Stimulated activated CD4-positive, alpha-beta T cell treated with anti-CD3 and anti-CD28 coated beads, Interleukin-4, amount 100 ng/mL, for 1 hour (primary cell): ENCODE measurements at regions not wholly inside any gene's neighbourhood (a gene's known extent, or its start where the extent isn't known, plus 50 kb on each side); places are given as distances from the start of the nearest gene placed in this dataset.
"Not testable (repeated sequence)": the region's sequence is repeated elsewhere in the genome, so short reads cannot be mapped to it uniquely, and the experiment has no call there.

Source experiments
- DNase-seq: peaks from one replicate; pipeline ENCODE4 v3.0.0-alpha.2; 2020

DNA sequence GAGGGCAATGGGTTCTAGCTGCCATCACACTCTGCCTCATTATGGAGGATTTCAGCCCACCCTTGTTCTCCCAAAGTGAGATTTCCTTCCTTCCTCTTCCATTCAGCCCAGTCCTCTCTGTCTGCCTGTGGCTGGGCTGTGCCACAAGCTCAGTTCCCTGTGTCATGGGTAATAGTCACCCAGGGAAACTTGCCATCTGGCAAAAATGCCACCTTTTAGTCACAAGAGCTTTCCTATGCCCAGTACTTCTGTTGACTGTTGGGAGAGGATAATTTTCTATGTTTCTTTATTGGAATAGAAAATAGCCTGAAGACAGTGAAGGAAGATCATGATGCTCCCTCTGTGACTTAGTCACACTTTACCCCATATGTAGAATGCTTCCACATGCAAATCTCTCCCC is 71.4 kb downstream of the TLR4 start:
- no peak for DNase-seq

DNA sequence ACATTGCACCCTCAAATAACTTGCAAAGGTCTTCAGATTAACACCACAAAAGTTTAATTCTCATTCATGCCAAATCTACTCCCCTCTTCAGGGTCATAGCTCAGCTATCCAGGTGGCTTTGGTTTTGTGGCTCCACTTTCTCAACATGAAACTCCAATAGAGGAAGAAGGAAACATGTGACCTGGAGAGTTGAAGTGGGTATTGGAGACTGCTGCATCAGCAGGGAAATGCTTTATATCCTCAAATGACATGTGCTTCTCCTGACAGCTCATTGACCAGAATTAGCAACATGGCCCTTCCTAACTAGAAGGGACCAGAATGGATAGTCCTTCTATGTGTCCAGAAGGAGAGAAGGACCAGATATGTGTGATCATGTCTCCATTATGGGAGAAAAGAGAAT is 73.6 kb downstream of the TLR4 start:
- no peak for DNase-seq

DNA sequence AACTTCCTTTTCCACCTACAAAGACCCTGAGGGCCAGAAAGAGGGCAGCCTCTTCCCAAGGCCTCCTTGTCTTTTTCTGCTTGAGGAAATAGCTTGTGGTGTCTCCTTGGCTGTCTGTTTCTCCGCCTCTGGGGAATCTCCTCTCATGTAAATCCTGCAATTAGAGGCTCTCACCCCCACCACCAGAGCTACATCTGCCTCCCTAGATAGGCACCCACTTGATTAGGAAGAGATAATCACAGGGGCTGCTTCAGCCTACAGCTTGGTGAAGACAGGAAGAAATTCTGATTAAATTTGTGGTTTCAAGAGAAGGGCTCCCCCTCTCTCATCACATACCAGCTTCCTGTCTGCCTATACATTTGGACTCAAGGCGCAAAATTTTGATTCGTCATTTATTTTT is 75.6 kb downstream of the TLR4 start:
- no peak for DNase-seq

DNA sequence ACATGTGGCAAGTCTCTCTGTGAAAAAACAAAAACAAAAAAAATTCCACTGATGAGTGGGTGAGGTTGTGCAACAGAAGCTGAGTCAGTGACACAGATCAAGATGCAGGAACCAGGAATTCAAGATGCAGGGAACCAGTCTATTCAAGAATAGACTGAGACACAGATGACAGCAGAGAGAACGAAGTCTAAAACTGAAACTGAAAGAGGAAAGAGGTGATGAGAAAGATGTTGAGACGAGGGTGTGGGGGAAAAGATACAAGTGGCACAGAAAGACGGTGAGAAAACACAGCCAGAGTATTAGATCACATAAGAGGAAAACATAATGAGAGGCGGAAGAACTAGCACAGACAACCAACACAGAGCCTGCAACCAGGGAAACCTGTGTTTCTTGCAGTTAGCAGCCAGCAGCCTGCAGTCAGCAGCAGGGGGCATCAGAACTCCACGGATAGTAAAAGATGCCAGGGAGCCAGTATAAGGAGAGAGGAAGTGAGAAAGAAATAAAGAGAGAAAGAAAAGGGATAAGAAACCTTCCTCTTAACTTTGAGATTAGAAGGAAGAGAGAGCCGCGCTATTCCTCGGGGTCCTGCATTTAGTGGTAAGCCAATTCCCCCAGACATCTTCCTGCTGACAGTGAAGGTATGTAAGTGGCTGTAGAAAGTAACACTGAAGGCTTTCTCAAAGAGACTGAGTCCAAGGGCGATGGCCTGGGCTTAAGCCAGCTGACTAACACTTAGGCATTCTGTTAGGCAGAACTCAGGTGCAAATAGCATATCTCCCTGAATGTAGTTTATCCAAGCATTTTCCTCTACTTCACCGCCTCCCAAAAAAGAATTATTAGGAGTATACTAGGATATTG is 79.0 kb downstream of the TLR4 start:
- DNase-seq = peak; percentile 39

DNA sequence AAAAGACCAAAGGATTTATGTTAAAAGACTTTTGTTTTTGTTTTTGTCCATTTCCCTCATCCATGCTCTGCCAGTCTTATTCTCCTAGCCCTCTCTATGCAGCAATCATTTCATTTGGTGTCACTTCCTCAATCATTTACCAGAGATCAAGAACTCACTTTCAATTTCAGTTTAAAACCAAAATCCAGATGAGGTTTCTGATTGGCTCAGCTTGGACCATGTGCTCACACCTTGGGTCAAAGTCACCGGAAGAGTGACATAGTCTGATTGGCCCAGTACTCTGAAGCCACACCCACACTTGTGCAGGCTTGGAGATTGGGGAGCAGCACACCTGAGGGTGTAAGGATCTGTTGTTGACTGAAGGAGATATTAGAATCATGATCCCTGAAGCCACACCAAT is 79.6 kb downstream of the TLR4 start:
- DNase-seq = no peak

DNA sequence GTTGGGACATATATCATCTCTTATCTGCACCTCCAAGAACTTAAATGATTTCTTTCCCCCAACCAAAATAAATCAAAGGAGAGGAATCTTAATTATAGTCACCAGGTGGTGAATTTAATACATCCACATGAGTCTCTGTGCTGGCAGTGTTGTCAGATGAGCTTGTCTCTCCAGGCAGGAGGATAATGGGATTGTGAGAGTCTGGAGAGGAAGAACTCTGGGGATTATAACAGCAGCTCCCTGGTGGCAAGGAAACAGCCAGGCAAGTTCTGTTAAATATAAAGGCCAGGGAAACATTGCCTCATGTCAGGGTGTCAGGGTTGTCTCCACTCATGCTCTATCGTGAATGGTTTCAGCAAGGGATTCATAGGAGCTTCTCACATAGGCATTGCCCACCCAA is 80.8 kb downstream of the TLR4 start:
- DNase-seq = no peak

DNA sequence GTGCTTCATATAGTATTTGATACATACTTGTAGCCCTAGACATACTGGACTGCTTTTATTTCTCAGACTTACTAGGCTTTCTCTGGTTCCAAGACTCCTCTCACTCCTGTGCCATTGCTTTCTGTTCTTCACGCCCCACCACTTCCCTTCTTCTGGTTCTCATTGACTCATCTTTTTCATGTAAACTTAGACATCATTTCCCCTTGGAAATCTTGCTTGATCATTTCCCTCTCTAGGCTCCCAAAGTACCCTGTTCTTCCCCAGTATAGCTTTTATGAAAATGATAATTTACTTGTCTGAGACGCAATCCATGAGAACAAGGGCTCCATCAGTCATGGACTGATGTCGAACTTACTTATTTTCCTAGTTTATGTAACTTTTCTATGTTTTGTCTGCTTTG is 83.5 kb downstream of the TLR4 start:
- no peak for DNase-seq

DNA sequence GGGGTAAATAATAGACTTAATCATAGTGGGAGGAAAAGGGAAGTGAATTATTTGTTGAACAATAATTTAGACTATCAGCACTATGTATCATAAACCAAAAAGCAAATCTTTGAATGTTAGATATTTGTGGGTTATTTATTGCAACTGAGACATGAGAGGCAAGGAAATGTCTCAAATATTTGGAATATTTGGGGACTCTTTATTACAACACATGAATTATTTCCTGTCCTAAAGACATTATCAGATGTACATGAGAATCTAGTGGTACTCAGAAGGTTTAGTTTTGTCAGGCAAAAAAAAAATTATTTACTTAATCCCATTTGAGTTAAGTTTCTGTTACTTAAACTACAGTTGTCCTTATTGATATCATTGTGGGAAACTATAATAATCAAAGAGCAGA is 91.1 kb downstream of the TLR4 start:
- DNase-seq = no peak

DNA sequence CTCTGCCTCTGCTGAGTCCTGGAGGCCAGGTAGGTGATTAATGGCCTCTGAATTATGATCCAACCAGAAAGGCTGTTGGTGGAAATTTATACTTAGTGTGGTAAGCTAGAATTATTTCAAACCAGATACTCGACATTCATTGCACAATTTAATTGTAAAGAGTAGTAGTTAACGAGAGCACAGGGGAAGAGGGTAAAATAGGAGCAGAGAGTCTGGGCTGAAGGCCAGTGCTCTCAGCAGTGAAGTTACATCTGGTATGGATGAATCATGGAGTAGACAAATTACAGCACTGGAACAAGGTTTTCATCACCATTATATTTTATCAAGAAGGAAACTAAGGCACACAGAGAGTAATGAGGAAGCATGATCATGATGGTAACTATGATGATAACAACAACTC is 92.5 kb downstream of the TLR4 start:
- DNase-seq = no peak

DNA sequence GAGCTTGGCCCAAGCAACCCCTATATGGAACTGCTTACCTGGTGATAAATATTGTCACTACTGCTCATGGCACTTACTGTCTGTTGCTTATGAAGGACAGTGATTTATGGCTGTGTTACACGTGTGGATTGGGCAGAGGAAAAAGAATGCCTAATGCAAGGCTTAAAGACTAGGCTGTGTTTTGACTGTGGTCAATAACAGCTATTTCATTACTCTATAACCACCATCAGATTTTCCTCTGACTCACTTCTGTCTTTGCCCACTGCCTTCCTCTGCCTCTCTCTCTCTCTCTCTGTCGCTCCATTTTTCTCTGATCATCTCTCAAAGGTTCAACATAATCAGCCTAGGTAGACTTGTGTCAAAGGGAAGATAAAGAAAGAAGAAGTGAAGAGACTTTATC is 96.2 kb downstream of the TLR4 start:
- no peak for DNase-seq

DNA sequence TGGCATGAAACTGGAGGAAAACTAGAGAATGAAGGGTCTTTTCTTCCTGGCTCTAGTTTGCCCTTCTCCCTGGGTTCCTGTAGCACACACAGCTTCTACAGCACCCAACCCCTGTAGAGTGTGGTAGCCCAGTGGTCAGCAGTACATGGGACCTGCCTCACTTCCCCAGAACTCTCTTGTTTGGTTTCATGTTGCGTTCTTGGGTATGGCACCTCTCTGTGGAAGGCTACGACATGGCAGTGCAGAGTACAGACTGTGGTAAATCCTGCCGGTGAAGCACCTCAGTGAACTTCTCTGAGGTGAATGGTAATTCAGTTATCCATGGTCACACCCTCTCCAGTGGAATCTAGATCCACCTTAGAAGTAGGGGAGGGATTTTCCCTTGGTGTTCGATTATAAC is 105.5 kb downstream of the TLR4 start:
- DNase-seq = no peak

DNA sequence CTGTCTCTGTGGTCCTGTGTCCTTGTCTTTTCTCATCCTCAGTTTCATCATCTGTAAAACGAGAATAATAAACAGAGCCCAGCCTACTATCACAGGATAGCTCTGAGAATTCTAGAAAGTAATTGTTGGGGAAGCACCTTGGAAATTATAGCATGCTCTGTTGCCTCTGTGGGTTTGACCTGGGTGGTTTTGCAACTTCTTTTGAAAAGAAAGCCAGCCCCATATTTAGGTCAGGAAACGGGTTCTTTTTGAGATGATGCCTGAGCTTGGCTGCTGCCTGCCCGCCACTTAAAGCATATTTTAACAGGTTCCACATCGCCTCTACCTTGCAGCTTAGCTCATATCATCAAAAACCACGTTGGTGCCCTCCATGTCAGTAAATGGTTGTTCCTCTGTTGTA is 111.1 kb downstream of the TLR4 start:
- no peak for DNase-seq

DNA sequence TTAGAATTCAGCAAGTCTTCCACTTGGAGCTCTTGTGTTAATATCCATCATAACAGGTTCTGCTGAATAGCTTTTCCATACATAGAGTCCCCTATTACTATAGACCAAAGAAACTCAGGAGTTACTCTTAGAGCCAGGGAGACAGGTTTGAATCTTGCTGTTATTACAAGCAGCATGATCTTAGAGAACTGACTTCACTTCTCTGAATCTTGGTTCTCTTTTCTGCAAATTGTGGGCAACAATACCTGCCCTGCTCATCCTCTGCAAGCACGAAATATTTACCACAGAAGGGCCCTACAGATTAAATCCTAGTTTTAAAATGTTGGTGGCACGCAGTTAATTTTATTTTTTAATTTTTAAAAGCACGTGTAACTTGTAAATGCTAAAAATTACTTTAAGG is 111.7 kb downstream of the TLR4 start:
- DNase-seq = no peak

DNA sequence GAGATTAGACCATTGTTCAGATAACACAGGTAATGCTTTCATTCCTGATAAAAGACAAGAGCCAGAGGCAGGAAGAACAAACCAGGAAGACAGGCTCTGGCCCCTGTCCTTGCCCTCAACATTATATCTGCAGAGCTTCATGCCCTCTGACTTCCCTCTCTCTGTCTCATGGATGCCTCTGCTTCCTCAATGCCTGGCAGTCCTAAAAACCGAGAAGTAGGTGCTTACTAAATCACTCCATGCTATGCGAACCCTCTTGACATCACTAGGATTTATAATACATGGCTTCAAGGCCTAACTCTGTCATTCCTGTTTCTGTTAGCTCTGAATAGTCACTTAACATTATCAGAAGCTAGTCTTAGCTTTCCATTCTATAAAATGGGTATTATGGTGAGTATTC is 117.8 kb downstream of the TLR4 start:
- DNase-seq = no peak

DNA sequence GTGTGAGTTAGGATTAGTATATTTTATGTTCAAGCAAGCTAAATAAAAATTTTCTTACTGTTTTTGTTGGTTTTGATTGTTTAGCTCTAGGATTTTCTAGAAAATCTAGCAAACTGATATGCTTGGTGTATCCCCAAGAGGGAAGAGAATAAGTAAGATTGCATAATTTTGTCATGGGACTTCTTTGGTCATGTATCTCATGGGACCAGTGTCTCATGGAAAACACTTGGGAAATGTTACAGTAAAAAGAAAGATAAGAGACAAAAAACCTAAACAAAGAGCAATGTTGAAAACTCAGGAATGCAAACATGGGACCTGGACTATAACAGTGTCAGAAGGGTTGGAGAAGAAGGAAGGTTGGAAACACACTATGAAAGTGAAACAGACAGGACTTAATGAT is 119.4 kb downstream of the TLR4 start:
- no peak for DNase-seq

DNA sequence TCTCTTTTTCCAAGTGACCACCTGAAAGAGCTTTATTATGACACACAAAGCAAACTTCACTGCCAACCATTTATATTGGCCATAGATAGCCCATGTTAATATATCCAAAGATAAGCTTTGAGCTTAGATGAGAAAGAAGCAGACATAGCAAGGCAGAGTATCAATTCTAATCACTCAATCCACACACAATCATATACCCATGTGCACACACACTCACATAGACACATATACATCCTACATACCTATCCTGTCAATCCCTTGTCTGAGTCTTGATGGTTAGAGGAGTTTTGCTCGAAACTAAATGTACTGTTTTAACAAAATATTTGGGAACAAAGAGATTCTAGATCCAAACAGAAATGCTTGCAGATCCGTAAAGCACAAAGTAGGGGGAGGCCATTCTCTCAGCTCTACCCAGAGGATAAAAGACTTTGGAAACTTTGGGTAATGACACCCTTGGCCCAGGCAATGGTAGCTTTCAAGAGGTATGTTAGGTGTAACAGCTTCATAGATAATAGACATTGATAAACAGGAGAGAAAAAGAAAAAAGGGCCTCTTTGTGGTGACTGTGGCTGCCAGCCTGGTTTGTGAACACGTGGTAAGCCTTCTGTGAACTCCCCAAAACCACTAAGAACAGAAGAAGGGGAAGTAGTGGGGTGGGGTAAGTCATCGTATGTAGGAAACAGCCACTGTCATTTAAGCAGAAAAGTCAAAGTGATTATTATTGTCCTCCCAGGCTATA is 121.6 kb downstream of the TLR4 start:
- DNase-seq = peak; percentile 15

DNA sequence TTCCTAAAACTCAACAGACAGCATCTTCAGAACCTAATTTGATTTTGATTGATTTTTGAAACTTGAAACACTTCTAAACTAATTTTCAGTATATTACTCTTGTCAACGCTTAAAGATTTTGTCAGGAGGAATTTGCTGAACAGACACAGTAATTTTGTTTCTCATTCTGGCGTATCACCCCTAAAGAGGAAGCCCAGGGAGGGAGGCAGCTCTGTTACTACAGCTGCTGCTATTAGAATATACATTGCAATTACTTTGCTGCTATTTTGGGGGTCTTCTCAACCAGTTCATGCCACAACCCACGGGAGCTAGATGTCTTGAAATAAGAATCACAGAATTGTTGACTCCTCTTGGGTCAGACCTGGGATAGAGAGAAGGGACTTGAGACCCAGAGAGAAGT is 122.6 kb downstream of the TLR4 start:
- DNase-seq = no peak

DNA sequence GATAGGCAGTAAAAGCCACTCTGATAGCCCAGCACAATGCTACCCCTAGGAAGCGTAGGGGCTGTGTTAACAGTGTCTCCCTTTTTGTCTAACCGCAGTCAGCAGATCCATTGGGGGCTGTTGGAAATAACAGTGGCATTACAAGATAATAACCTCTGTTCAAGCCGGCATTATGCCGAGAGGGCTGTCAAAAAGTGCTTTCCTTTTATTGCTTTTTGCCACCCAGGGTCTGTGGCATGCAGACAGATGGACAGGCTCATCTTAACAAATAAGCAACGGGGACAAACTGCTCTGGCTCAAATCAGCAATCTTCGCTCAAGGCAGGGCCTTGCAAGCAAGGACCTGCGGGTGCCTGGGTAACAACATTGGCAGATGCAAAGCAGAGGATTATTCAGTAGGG is 123.3 kb downstream of the TLR4 start:
- no peak for DNase-seq

DNA sequence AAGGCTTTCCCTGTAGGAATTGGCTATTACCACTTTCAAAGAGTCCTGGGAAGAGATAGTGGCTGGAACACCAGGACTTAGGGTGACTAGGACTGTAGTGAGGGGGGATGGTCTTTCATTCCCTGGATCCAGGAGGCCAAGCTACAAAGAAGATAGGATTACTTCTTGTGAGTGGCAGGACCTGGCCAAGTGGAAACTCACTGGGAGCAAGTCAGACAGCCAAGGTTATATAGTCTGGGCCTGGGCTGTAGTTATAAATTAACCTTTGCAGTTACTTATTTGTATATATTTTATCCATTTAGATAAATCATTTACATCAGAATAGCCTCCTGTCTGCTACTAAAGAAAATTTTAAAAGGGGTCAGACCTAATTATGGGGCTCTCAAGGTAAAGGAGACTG is 124.3 kb downstream of the TLR4 start:
- no peak for DNase-seq

DNA sequence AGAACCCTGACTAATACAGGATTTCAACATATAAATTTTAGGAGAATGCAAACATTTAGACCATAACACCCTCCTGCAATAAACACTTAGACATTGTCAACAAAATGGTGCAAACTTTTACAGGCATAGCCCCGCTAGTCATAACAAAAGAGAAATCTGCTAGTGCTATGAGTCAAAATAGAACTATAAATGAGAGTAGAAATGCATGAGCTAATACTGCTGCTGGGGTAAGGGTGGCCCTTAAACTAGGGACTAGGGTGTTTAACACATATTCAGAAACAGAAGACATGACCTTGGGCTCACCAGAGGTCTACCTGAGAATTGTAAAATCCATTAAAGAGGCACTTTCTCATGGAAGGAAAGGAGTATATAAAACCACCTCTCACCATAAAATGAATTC is 131.6 kb downstream of the TLR4 start:
- DNase-seq = no peak

DNA sequence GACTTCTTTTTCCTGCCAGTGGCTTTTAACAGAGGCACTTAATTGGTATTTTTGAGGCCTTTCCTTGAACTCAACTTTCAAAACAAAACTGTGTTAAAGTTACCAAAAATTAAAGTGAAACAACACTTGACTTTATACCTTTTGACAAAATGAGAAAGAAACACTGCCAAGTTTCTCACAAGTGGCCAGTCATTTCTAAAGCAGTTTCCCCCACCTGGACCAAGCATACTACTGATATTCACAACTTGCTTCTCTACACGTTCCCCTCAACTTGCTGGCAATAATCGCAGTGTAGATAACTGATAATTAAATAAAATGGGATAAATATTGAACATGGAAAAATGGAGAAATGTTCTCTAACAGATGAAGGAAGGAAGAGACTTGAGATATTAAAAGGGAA is 135.7 kb downstream of the TLR4 start:
- no peak for DNase-seq

DNA sequence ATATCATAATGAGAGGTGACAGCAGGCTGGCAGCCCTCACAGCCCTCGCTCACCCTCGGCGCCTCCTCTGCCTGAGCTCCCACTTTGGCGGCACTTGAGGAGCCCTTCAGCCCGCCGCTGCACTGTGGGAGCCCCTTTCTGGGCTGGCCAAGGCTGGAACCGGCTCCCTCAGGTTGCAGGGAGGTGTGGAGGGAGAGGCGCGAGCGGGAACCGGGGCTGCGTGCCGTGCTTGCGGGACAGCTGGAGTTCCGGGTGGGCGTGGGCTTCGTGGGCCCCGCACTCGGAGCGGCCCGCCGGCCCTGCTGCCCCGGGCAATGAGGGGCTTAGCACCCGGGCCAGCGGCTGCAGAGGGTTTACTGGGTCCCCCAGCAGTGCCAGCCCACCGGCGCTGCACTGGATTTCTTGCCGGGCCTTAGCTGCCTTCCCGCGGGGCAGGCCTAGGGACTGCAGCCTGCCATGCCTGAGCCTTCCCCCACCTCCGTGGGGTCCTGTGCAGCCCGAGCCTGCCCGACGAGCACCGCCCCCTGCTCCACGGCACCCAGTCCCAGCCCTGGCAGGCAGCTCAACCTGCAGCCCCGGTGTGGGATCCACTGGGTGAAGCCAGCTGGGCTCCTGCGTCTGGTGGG is 147.7 kb downstream of the TLR4 start:
- DNase-seq = not testable (repeated sequence)

DNA sequence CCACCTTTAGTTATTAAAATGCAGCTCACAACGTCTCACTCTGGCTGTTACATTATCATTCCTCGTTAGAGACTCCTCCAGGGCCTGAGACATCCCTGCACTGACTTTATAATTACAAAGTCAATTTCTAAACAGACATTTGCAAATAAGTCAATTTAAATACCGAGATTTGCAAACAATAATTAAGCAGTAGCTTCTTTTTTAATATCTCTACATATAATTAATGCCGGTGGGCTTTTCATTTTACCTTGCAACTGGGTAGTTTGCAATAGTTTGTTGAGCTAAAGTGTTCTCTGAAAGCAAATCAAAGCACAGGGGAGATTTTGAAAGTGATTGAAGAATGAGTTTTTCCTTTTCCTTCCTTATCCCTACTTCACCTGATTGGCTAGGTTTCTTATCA is 154.4 kb downstream of the TLR4 start:
- no peak for DNase-seq

DNA sequence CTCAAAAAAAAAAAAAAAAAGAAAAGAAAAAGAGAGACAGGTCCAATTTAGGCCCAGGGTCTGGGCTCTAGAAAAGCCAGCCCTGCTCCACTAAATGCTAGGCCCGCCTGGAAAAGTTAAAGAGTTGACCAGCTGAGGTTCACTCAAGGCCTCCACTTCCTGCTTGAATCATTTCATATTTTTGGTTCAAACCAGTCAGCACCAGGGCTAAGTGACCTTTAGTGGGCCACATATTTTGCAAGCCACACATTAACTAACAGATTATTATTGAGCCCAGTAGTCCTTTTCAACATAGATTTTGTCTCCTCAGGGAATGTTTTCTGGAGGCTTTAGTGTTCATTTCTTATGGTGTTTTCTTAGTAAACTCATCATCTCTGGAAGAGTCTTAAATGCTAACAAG is 156.6 kb downstream of the TLR4 start:
- no peak for DNase-seq
